HG03097 (cell line): ENCODE measurements at regions not wholly inside any gene's neighbourhood (a gene's known extent, or its start where the extent isn't known, plus 50 kb on each side); places are given as distances from the start of the nearest gene placed in this dataset.

Experiments
- ATAC-seq: cut with Tn5 transposase; IDR thresholded peaks from one replicate; pipeline ENCODE4 v1.9.1; 2021; ENCODE audit not compliant: unreplicated experiment, low FRiP score

GRCh38 chr18:46370898-46371297, 266.7 kb downstream of the HAUS1 start:
- ATAC-seq: no peak

GRCh38 chr18:46372670-46373069, 268.5 kb downstream of the HAUS1 start:
- no peak for ATAC-seq

- ATAC-seq: no peak
Observed at GRCh38 chr18:46373131-46373530, 268.9 kb downstream of the HAUS1 start.

GRCh38 chr18:46373791-46374190, 269.6 kb downstream of the HAUS1 start:
- no peak for ATAC-seq

- ATAC-seq: no peak
Observed at GRCh38 chr18:46374850-46375249, 270.7 kb downstream of the HAUS1 start.

- ATAC-seq: no peak
Observed at GRCh38 chr18:46377557-46377956, 273.4 kb downstream of the HAUS1 start.

GRCh38 chr18:46378126-46378863, 274.1 kb downstream of the HAUS1 start:
- no peak for ATAC-seq

GRCh38 chr18:46378864-46379207, 274.7 kb downstream of the HAUS1 start:
- ATAC-seq: no peak

GRCh38 chr18:46379323-46379950, 275.3 kb downstream of the HAUS1 start:
- ATAC-seq: no peak

GRCh38 chr18:46385124-46385523, 271.9 kb downstream of the LOXHD1 start:
- no peak for ATAC-seq

GRCh38 chr18:46386788-46387187, 270.2 kb downstream of the LOXHD1 start:
- no peak for ATAC-seq

GRCh38 chr18:46387441-46388131, 269.4 kb downstream of the LOXHD1 start:
- ATAC-seq: no peak

GRCh38 chr18:46388286-46388685, 268.7 kb downstream of the LOXHD1 start:
- ATAC-seq: no peak

- no peak for ATAC-seq
Observed at GRCh38 chr18:46392576-46392975, 264.4 kb downstream of the LOXHD1 start.

GRCh38 chr18:46393230-46393629, 263.8 kb downstream of the LOXHD1 start:
- ATAC-seq: no peak

- no peak for ATAC-seq
Observed at GRCh38 chr18:46393961-46394360, 263.1 kb downstream of the LOXHD1 start.

GRCh38 chr18:46395795-46396194, 261.2 kb downstream of the LOXHD1 start:
- ATAC-seq: no peak

GRCh38 chr18:46397174-46397573, 259.8 kb downstream of the LOXHD1 start:
- ATAC-seq: no peak

GRCh38 chr18:46398005-46398404, 259.0 kb downstream of the LOXHD1 start:
- ATAC-seq: no peak

- ATAC-seq: no peak
Observed at GRCh38 chr18:46398625-46399024, 258.4 kb downstream of the LOXHD1 start.

GRCh38 chr18:46399303-46399702, 257.7 kb downstream of the LOXHD1 start:
- ATAC-seq: no peak

GRCh38 chr18:46400449-46400848, 256.6 kb downstream of the LOXHD1 start:
- no peak for ATAC-seq
